ENCODE measurements at regions not wholly inside any gene's neighbourhood (a gene's known extent, or its start where the extent isn't known, plus 50 kb on each side); places are given as distances from the start of the nearest gene placed in this dataset.

GRCh38 chr13:22200440-22200839, 529.6 kb downstream of the FGF9 start:
- ChIA-PET POLR2A (ENCODE audit: unreplicated experiment) (no interaction called here), CTCF (no interaction called here)
- H4K20me1 ChIP-seq (ENCODE audit: insufficient read depth) = no peaks in the 10 kb centered on the region
- no TSS peak for BruUV-seq (replicated peaks)
- intact Hi-C loops (cut with micrococcal nuclease; ENCODE audit: unreplicated experiment) = no loop called here
- H3K4me1 ChIP-seq (replicated peaks; ENCODE audit: insufficient read depth) = no peaks in the 10 kb centered on the region
- H2AFZ ChIP-seq = no peak overlapping the region
- no peak overlapping the region for H3K27ac ChIP-seq
- H3K27me3 ChIP-seq (ENCODE audit: insufficient read depth, low read depth) = peaks cover 53% of the 10 kb centered on the region
- no peaks in the 10 kb centered on the region for H3K79me2 ChIP-seq (ENCODE audit: low read depth)
- H3K9me3 ChIP-seq (ENCODE audit: insufficient read depth, low read depth) = no peaks in the 10 kb centered on the region
- no peaks in the 10 kb centered on the region for H3K9me2 ChIP-seq (ENCODE audit: insufficient read depth)
- H3K36me3 ChIP-seq (ENCODE audit: low read depth) = no peaks in the 10 kb centered on the region
- DNase-seq = no peak
- H3F3A ChIP-seq (ENCODE audit: insufficient read depth, low read depth) = no peaks in the 10 kb centered on the region
- H3K4me2 ChIP-seq = no peak overlapping the region
- H3K4me3 ChIP-seq = no peak overlapping the region
- TF ChIP-seq EZH2 (IDR thresholded peaks at IDR 0.05; ENCODE audit: low read depth) = no peak
- TF ChIP-seq, protein P1, sequence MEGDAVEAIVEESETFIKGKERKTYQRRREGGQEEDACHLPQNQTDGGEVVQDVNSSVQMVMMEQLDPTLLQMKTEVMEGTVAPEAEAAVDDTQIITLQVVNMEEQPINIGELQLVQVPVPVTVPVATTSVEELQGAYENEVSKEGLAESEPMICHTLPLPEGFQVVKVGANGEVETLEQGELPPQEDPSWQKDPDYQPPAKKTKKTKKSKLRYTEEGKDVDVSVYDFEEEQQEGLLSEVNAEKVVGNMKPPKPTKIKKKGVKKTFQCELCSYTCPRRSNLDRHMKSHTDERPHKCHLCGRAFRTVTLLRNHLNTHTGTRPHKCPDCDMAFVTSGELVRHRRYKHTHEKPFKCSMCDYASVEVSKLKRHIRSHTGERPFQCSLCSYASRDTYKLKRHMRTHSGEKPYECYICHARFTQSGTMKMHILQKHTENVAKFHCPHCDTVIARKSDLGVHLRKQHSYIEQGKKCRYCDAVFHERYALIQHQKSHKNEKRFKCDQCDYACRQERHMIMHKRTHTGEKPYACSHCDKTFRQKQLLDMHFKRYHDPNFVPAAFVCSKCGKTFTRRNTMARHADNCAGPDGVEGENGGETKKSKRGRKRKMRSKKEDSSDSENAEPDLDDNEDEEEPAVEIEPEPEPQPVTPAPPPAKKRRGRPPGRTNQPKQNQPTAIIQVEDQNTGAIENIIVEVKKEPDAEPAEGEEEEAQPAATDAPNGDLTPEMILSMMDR (conservative IDR thresholded peaks at IDR 0.05) = no peak

DNA sequence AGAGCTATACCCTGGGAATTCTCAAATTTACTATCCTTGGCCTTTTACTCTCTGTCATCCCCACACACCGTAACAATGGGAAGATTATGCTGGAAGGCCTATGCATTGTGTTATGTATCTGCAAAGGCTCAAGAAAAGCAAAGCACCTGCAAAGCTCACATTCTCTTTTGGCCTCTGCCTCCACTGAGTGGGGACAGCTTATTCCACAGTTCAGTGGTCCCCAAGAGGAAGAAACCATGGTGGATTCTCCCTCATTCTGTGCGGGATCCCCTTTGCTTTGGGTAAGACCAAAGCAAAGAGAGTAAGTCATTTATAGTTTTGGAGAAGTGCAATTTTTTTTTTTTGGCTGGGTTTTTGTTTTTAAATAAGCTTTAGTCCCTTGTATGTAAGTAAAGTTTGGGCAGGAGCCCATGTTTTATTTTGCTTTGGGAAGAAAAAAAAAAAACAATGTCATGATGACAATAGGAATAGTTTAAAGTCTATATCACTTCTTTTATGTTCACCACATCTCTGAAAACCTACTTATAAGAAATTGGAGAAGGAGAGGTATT, 530.6 kb downstream of the FGF9 start:
- TF ChIP-seq EZH2 (IDR thresholded peaks at IDR 0.05; ENCODE audit: low read depth) = no peak
- TF ChIP-seq, protein P1 (conservative IDR thresholded peaks at IDR 0.05) = no peak

GRCh38 chr13:22210134-22210930, 539.5 kb downstream of the FGF9 start:
- peaks cover 77% of the 10 kb centered on the region for H3K27me3 ChIP-seq (ENCODE audit: insufficient read depth, low read depth)
- H4K20me1 ChIP-seq (ENCODE audit: insufficient read depth) = no peaks in the 10 kb centered on the region; the same call in 1 of the 2 replicates
- H3K9me3 ChIP-seq (ENCODE audit: insufficient read depth, low read depth) = no peaks in the 10 kb centered on the region
- CTCF ChIA-PET = no interaction called here
- BruUV-seq (replicated peaks) = no TSS peak
- no peaks in the 10 kb centered on the region for H3K9me2 ChIP-seq (ENCODE audit: insufficient read depth)
- no peaks in the 10 kb centered on the region for H3K79me2 ChIP-seq (ENCODE audit: low read depth)
- H3F3A ChIP-seq (ENCODE audit: insufficient read depth, low read depth) = no peaks in the 10 kb centered on the region
- no peak overlapping the region for H3K4me3 ChIP-seq
- no peak overlapping the region for H3K27ac ChIP-seq
- H3K4me1 ChIP-seq (replicated peaks; ENCODE audit: insufficient read depth) = no peaks in the 10 kb centered on the region
- TF ChIP-seq EZH2 (IDR thresholded peaks at IDR 0.05; ENCODE audit: low read depth) = no peak
- TF ChIP-seq, protein P1 (conservative IDR thresholded peaks at IDR 0.05) = no peak
- H2AFZ ChIP-seq = no peak overlapping the region
- H3K4me2 ChIP-seq = no peak overlapping the region
- H3K36me3 ChIP-seq (ENCODE audit: low read depth) = no peaks in the 10 kb centered on the region
- no peak for DNase-seq
- intact Hi-C loops (cut with micrococcal nuclease; ENCODE audit: unreplicated experiment) = no loop called here
- POLR2A ChIA-PET (ENCODE audit: unreplicated experiment) = no interaction called here

More for the DNA sequence above, 530.6 kb downstream of the FGF9 start:
- no peak overlapping the region for H3K4me2 ChIP-seq
- H3K36me3 ChIP-seq (ENCODE audit: low read depth) = no peaks in the 10 kb centered on the region
- H3K27me3 ChIP-seq (ENCODE audit: insufficient read depth, low read depth) = peaks cover 63% of the 10 kb centered on the region
- H3K4me1 ChIP-seq (replicated peaks; ENCODE audit: insufficient read depth) = no peaks in the 10 kb centered on the region
- H2AFZ ChIP-seq = no peak overlapping the region
- no peak overlapping the region for H3K27ac ChIP-seq
- H3K4me3 ChIP-seq = no peak overlapping the region
- BruUV-seq (replicated peaks) = no TSS peak
- CTCF ChIA-PET = no interaction called here
- H3K79me2 ChIP-seq (ENCODE audit: low read depth) = no peaks in the 10 kb centered on the region
- H4K20me1 ChIP-seq (ENCODE audit: insufficient read depth) = no peaks in the 10 kb centered on the region
- no peaks in the 10 kb centered on the region for H3K9me3 ChIP-seq (ENCODE audit: insufficient read depth, low read depth)
- intact Hi-C loops (cut with micrococcal nuclease; ENCODE audit: unreplicated experiment) = no loop called here
- H3F3A ChIP-seq (ENCODE audit: insufficient read depth, low read depth) = no peaks in the 10 kb centered on the region
- H3K9me2 ChIP-seq (ENCODE audit: insufficient read depth) = no peaks in the 10 kb centered on the region
- DNase-seq = no peak
- POLR2A ChIA-PET (ENCODE audit: unreplicated experiment) = no interaction called here
